ENCODE measurements at regions not wholly inside any gene's neighbourhood (a gene's known extent, or its start where the extent isn't known, plus 50 kb on each side); places are given as distances from the start of the nearest gene placed in this dataset.

DNA sequence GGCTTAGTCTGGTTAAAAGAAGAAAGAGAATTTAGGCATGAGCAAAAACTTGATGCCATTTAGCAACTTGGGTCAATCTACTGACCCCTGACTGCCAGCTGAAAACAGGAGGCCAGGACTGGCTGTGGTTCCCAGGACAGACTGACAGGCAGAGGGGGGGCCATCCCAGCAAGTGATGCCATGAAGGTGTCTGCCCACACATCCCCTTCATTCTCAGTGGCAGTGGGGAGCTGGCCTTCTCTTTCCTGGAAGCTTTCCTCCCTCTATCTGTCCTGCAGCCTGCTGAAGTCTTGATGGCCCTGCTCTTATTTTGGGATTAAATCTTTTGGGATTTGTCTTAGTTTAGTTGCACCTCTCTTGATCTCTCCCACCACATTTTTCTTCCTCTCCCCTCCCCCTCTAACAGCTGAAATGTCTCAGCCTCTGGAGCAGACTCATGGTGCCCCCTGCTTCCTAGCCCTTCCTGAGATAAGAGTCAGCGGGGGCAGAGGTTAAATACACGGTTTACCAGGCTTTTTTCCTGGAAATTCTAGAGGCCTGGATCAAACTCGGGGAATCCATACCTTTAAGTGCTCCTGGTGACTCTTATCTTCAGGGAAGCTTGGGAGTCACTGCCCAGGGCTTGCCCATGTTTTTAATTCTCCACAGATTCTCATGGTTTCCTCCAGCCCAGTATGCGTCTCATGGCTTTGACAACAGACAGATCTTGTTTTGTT lies 99.5 kb upstream of the TSPAN2 start:
- H3K27me3 ChIP-seq (ENCODE audit: insufficient read depth, low read length): no peaks in the 10 kb centered on the region
- peaks cover 46% of the 10 kb centered on the region for H3K4me1 ChIP-seq (ENCODE audit: insufficient read depth, low read length)
- no peaks in the 10 kb centered on the region for H4K20me1 ChIP-seq (ENCODE audit: insufficient read depth, low read length)
- H3K9me3 ChIP-seq (ENCODE audit: low read depth, low read length): no peaks in the 10 kb centered on the region
- H2AFZ ChIP-seq (ENCODE audit: low read length): no peak overlapping the region
- H3K79me2 ChIP-seq (ENCODE audit: insufficient read depth, low read length): no peaks in the 10 kb centered on the region
- DNase-seq (ENCODE audit: insufficient read length, low spot score, missing footprints): peak; percentile 3
- no peak overlapping the region for H3K4me3 ChIP-seq (ENCODE audit: insufficient read depth, low read length)
- no peak overlapping the region for H3K4me2 ChIP-seq (ENCODE audit: insufficient read depth, low read length)
- no peak for TF ChIP-seq CTCF (IDR thresholded peaks at IDR 0.05; ENCODE audit: extremely low read depth, low read depth, low read length)
- H3K27ac ChIP-seq (ENCODE audit: low read depth, low read length): peak overlapping the region; percentile 79
- H3K36me3 ChIP-seq (ENCODE audit: insufficient read depth, low read length): no peaks in the 10 kb centered on the region

DNA sequence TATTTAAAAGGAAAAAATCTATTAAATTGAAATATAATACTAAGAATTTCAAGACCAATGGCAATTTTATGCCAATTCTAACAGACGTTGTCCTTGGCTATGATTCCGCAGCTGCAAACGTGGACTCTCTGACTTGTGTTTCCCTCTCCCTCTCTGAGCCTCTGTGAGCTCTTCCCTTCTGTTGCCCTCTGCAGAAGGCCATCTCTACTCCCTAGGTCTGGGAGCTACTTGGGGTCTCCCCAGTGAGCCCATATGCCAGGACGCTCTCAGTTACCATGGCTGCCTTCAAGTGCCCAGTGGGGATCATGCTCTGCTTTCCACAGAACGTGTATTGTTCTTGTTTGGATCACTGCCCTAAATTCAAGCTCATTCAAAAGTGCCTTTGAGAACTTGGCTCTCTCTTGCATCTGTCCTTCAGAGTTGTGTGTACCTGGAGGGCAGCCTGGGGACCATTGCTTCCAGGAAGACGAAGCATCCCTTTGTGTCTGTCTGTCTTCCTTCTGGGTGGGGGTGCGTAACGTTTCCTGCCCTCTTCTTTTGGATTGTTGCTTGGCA lies 97.5 kb upstream of the TSPAN2 start:
- H3K9me3 ChIP-seq (ENCODE audit: low read depth, low read length): no peaks in the 10 kb centered on the region
- H4K20me1 ChIP-seq (ENCODE audit: insufficient read depth, low read length): no peaks in the 10 kb centered on the region
- no peaks in the 10 kb centered on the region for H3K79me2 ChIP-seq (ENCODE audit: insufficient read depth, low read length)
- no peak for TF ChIP-seq CTCF (IDR thresholded peaks at IDR 0.05; ENCODE audit: extremely low read depth, low read depth, low read length)
- no peak overlapping the region for H3K27ac ChIP-seq (ENCODE audit: low read depth, low read length)
- H3K4me1 ChIP-seq (ENCODE audit: insufficient read depth, low read length): peaks cover 53% of the 10 kb centered on the region
- no peak overlapping the region for H2AFZ ChIP-seq (ENCODE audit: low read length)
- no peaks in the 10 kb centered on the region for H3K36me3 ChIP-seq (ENCODE audit: insufficient read depth, low read length)
- no peak for DNase-seq (ENCODE audit: insufficient read length, low spot score, missing footprints)
- no peak overlapping the region for H3K4me3 ChIP-seq (ENCODE audit: insufficient read depth, low read length)
- no peaks in the 10 kb centered on the region for H3K27me3 ChIP-seq (ENCODE audit: insufficient read depth, low read length)
- H3K4me2 ChIP-seq (ENCODE audit: insufficient read depth, low read length): no peak overlapping the region

DNA sequence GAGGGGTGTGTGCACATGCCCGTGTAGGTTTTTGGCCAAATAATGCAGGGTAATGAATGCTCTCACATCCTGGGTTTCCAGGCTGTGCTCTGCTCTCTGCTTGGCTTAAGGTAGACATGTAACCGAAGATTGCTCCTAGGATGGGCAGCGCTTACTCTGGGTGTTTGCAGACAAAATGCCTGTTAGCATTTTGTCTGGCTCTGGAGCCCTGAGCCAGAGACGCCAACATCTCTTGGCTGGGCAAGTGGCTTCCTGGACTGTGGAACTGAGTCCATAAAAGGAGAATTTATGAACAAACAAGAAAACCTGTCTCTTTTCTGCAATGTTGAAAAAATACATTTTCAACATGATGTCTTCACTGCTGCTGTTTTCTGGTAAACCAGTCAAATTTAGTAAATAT lies 96.0 kb upstream of the TSPAN2 start:
- peak overlapping the region; percentile 63 for H2AFZ ChIP-seq (ENCODE audit: low read length)
- H3K4me1 ChIP-seq (ENCODE audit: insufficient read depth, low read length): peaks cover 54% of the 10 kb centered on the region
- no peaks in the 10 kb centered on the region for H3K36me3 ChIP-seq (ENCODE audit: insufficient read depth, low read length)
- DNase-seq (ENCODE audit: insufficient read length, low spot score, missing footprints): no peak
- H3K79me2 ChIP-seq (ENCODE audit: insufficient read depth, low read length): no peaks in the 10 kb centered on the region
- no peaks in the 10 kb centered on the region for H4K20me1 ChIP-seq (ENCODE audit: insufficient read depth, low read length)
- no peaks in the 10 kb centered on the region for H3K9me3 ChIP-seq (ENCODE audit: low read depth, low read length)
- peak overlapping the region; percentile 59 for H3K4me2 ChIP-seq (ENCODE audit: insufficient read depth, low read length)
- no peak overlapping the region for H3K4me3 ChIP-seq (ENCODE audit: insufficient read depth, low read length)
- H3K27ac ChIP-seq (ENCODE audit: low read depth, low read length): peak overlapping the region; percentile 69
- TF ChIP-seq CTCF (IDR thresholded peaks at IDR 0.05; ENCODE audit: extremely low read depth, low read depth, low read length): no peak
- H3K27me3 ChIP-seq (ENCODE audit: insufficient read depth, low read length): no peaks in the 10 kb centered on the region

GRCh38 chr1:115184951-115185331 lies 95.6 kb upstream of the TSPAN2 start:
- peak overlapping the region; percentile 69 for H3K27ac ChIP-seq (ENCODE audit: low read depth, low read length)
- no peak for TF ChIP-seq CTCF (IDR thresholded peaks at IDR 0.05; ENCODE audit: extremely low read depth, low read depth, low read length)
- no peaks in the 10 kb centered on the region for H3K27me3 ChIP-seq (ENCODE audit: insufficient read depth, low read length)
- peak overlapping the region; percentile 63 for H2AFZ ChIP-seq (ENCODE audit: low read length)
- peak overlapping the region; percentile 59 for H3K4me2 ChIP-seq (ENCODE audit: insufficient read depth, low read length)
- no peaks in the 10 kb centered on the region for H3K79me2 ChIP-seq (ENCODE audit: insufficient read depth, low read length)
- peak; percentile 32 for DNase-seq (ENCODE audit: insufficient read length, low spot score, missing footprints)
- H3K9me3 ChIP-seq (ENCODE audit: low read depth, low read length): no peaks in the 10 kb centered on the region
- H3K36me3 ChIP-seq (ENCODE audit: insufficient read depth, low read length): no peaks in the 10 kb centered on the region
- peak overlapping the region; percentile 18 for H3K4me3 ChIP-seq (ENCODE audit: insufficient read depth, low read length)
- H3K4me1 ChIP-seq (ENCODE audit: insufficient read depth, low read length): peaks cover 55% of the 10 kb centered on the region
- no peaks in the 10 kb centered on the region for H4K20me1 ChIP-seq (ENCODE audit: insufficient read depth, low read length)

Data from osteoblast (primary cell).